SU-DHL-6 (cell line): ENCODE measurements at regions not wholly inside any gene's neighbourhood (a gene's known extent, or its start where the extent isn't known, plus 50 kb on each side); places are given as distances from the start of the nearest gene placed in this dataset.

Experiments used
- EZH2phosphoT487 ChIP-seq: fragments of 200-600 bp; sonication (generic), shearing (Covaris generic); conservative IDR thresholded peaks from 2 replicates; pipeline ENCODE4 v1.6.1; 2018; ENCODE audit warnings: mild to moderate bottlenecking, antibody characterized with exemption, low read length, moderate library complexity, mixed read lengths
- TF ChIP-seq, protein P1 (sequence below): fragments of 200-600 bp; sonication (generic); IDR thresholded peaks from one replicate; pipeline ENCODE4 v1.5.1; 2017; ENCODE audit warnings: antibody characterized with exemption, mild to moderate bottlenecking, low read length, moderate library complexity; ENCODE audit not compliant: insufficient read depth, poor library complexity, severe bottlenecking

- TF ChIP-seq, protein P1, sequence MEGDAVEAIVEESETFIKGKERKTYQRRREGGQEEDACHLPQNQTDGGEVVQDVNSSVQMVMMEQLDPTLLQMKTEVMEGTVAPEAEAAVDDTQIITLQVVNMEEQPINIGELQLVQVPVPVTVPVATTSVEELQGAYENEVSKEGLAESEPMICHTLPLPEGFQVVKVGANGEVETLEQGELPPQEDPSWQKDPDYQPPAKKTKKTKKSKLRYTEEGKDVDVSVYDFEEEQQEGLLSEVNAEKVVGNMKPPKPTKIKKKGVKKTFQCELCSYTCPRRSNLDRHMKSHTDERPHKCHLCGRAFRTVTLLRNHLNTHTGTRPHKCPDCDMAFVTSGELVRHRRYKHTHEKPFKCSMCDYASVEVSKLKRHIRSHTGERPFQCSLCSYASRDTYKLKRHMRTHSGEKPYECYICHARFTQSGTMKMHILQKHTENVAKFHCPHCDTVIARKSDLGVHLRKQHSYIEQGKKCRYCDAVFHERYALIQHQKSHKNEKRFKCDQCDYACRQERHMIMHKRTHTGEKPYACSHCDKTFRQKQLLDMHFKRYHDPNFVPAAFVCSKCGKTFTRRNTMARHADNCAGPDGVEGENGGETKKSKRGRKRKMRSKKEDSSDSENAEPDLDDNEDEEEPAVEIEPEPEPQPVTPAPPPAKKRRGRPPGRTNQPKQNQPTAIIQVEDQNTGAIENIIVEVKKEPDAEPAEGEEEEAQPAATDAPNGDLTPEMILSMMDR = no peak
- TF ChIP-seq EZH2phosphoT487 = no peak
Observed at GRCh38 chr4:175229154-175229553, 311.0 kb downstream of the ADAM29 start.
